HCT116 (cell line): ENCODE measurements at regions not wholly inside any gene's neighbourhood (a gene's known extent, or its start where the extent isn't known, plus 50 kb on each side); places are given as distances from the start of the nearest gene placed in this dataset.

Experiments
- ATAC-seq: fragments of 200-7000 bp; cut with Tn5 transposase; 2 replicates; pipeline ENCODE4 v1.9.1; 2020; ENCODE audit warnings: mild to moderate bottlenecking, moderate library complexity
- BruUV-seq: library from RNA; stranded (reverse); fragments of 400-500 nt; replicated peaks from 2 replicates; lab custom pipeline; 2021; lab: Mats Ljungman, UMichigan
- CTCF ChIA-PET: fragments of 300-600 bp; sonication (Branson Sonifier 250); formaldehyde crosslinking; loops from one replicate; lab custom pipeline; 2021; ENCODE audit warnings: antibody characterized with exemption; lab: Charles Lee
- POLR2A ChIA-PET: fragments of 300-600, 350-600 bp; sonication (Branson Sonifier 250); formaldehyde crosslinking; loops from one replicate; lab custom pipeline; 2021; ENCODE audit warnings: antibody characterized with exemption; lab: Charles Lee
- RAD21 ChIA-PET, 2 experiments: fragments of 300-600 bp; sonication (Branson Sonifier 250); formaldehyde crosslinking; loops; one replicate each; lab custom pipeline; 2023; ENCODE audit warnings: low total read pairs in 2 of 2; ENCODE audit not compliant: uncharacterized antibody in 2 of 2, unreplicated experiment in 2 of 2, low non-redundant PET in 1 of 2; lab: Charles Lee
- DNase-seq: peaks from one replicate; pipeline ENCODE4 v3.0.0-alpha.2; 2010; ENCODE audit warnings: low read depth, low spot score
- H2AFZ ChIP-seq: fragments of 200-600 bp; shearing (Covaris generic), sonication (generic); 2 replicates; pipeline ENCODE4 v1.6.1; 2017; ENCODE audit warnings: low read depth, mixed run types, mixed read lengths, antibody characterized with exemption, low read length; ENCODE audit not compliant: poor library complexity, severe bottlenecking
- H3K27ac ChIP-seq: 2 replicates; pipeline ENCODE4 v1.5.1; 2012; ENCODE audit warnings: low read depth, low read length
- H3K27me3 ChIP-seq: fragments of 200-600 bp; sonication (generic); 2 replicates; pipeline ENCODE4 v1.6.1; 2016; ENCODE audit warnings: mixed run types, low read length, mixed read lengths; ENCODE audit not compliant: insufficient read depth
- H3K36me3 ChIP-seq, 2 experiments: fragments of 200-500 bp in 1 of 2; fragments of 200-600 bp in 1 of 2; sonication (Bioruptor generic) in 1 of 2; sonication (generic) in 1 of 2; 2 replicates each; pipeline versions ENCODE4 v1.5.1 to v1.6.1; 2014 to 2016; ENCODE audit warnings: low read length in 2 of 2, inconsistent platforms in 1 of 2, mixed read lengths in 1 of 2, mixed run types in 1 of 2; ENCODE audit not compliant: insufficient read depth in 2 of 2, control insufficient read depth in 1 of 2
- H3K4me1 ChIP-seq, 2 experiments: fragments of 200-600 bp in 1 of 2; sonication (generic) in 1 of 2; 2 replicates each; pipeline versions ENCODE4 v1.5.1 to v1.6.1; 2012 to 2017; ENCODE audit warnings: low read length in 2 of 2, inconsistent platforms in 1 of 2, mild to moderate bottlenecking in 1 of 2, mixed read lengths in 1 of 2, mixed run types in 1 of 2, moderate library complexity in 1 of 2; ENCODE audit not compliant: insufficient read depth in 2 of 2, control insufficient read depth in 1 of 2
- H3K4me2 ChIP-seq: fragments of 200-600 bp; sonication (generic); 2 replicates; pipeline ENCODE4 v1.6.1; 2017; ENCODE audit warnings: mixed run types, low read length, mixed read lengths
- H3K4me3 ChIP-seq, 2 experiments: fragments of 200-600 bp in 1 of 2; sonication (generic) in 1 of 2; replicated peaks in 1 of 2; 2 replicates each; pipeline ENCODE4 v1.5.1; 2011 to 2016; ENCODE audit warnings: low read length in 2 of 2, control low read depth in 1 of 2, low read depth in 1 of 2, mild to moderate bottlenecking in 1 of 2, mixed read lengths in 1 of 2, mixed run types in 1 of 2
- H3K79me2 ChIP-seq: fragments of 200-600 bp; sonication (generic); 2 replicates; pipeline ENCODE4 v1.6.1; 2017; ENCODE audit warnings: mild to moderate bottlenecking, mixed run types, low read length, moderate library complexity, mixed read lengths; ENCODE audit not compliant: insufficient read depth
- H3K9ac ChIP-seq: fragments of 200-600 bp; sonication (generic); 2 replicates; pipeline ENCODE4 v1.6.1; 2016; ENCODE audit warnings: low read length, mixed read lengths
- H3K9me2 ChIP-seq: fragments of 200-600 bp; sonication (generic), shearing (Covaris generic); 2 replicates; pipeline ENCODE4 v1.6.1; 2017; ENCODE audit warnings: mixed run types, mild to moderate bottlenecking, moderate library complexity; ENCODE audit not compliant: insufficient read depth
- H3K9me3 ChIP-seq, 2 experiments: fragments of 200-500 bp in 1 of 2; fragments of 200-600 bp in 1 of 2; sonication (Bioruptor generic) in 1 of 2; sonication (generic) in 1 of 2; 2 replicates each; pipeline ENCODE4 v1.6.1; 2014 to 2017; ENCODE audit warnings: low read length in 2 of 2, mixed read lengths in 2 of 2, inconsistent platforms in 1 of 2, low read depth in 1 of 2, mild to moderate bottlenecking in 1 of 2, mixed run types in 1 of 2, moderate library complexity in 1 of 2; ENCODE audit not compliant: control insufficient read depth in 1 of 2, insufficient read depth in 1 of 2
- H4K20me1 ChIP-seq: fragments of 200-600 bp; sonication (generic), shearing (Covaris generic); 2 replicates; pipeline ENCODE4 v1.6.1; 2017; ENCODE audit warnings: mixed run types, mild to moderate bottlenecking, moderate library complexity; ENCODE audit not compliant: insufficient read depth
- CBX3 ChIP-seq: IDR thresholded peaks from 2 replicates; pipeline ENCODE4 v1.6.1; 2012; ENCODE audit warnings: low read depth
- CEBPB ChIP-seq: IDR thresholded peaks from 2 replicates; pipeline ENCODE4 v1.6.1; 2012; ENCODE audit warnings: low read depth
- ELF1 ChIP-seq: IDR thresholded peaks from 2 replicates; pipeline ENCODE4 v1.6.1; 2012; ENCODE audit warnings: low read depth, borderline replicate concordance
- EZH2 ChIP-seq: fragments of 200-600 bp; sonication (generic); IDR thresholded peaks from 2 replicates; pipeline ENCODE4 v1.6.1; 2017; ENCODE audit warnings: antibody characterized with exemption, mixed run types
- EZH2phosphoT487 ChIP-seq: fragments of 200-600 bp; IDR thresholded peaks from 2 replicates; pipeline ENCODE4 v1.6.1; 2018; ENCODE audit warnings: antibody characterized with exemption, borderline replicate concordance
- FOSL1 ChIP-seq: IDR thresholded peaks from 2 replicates; pipeline ENCODE4 v1.6.1; 2012; ENCODE audit warnings: low read depth
- POLR2A ChIP-seq: IDR thresholded peaks from 2 replicates; pipeline ENCODE4 v1.7.0; 2011; ENCODE audit warnings: borderline replicate concordance; ENCODE audit not compliant: insufficient read depth, insufficient read length; ENCODE audit errors: extremely low read depth
- POLR2AphosphoS5 ChIP-seq: IDR thresholded peaks from 2 replicates; pipeline ENCODE4 v1.6.1; 2011; ENCODE audit warnings: mild to moderate bottlenecking, low read depth, low read length, moderate library complexity
- SIN3A ChIP-seq: IDR thresholded peaks from 2 replicates; pipeline ENCODE4 v1.6.1; 2012; ENCODE audit warnings: low read depth
- SRF ChIP-seq: IDR thresholded peaks from 2 replicates; pipeline ENCODE4 v1.6.1; 2012; ENCODE audit warnings: low read depth
- TCF7L2 ChIP-seq: IDR thresholded peaks from 2 replicates; pipeline ENCODE4 v1.7.0; 2011; ENCODE audit warnings: borderline replicate concordance, inconsistent platforms; ENCODE audit not compliant: insufficient read depth, insufficient read length; ENCODE audit errors: extremely low read depth
- ZFX ChIP-seq: fragments of 450-650 bp; IDR thresholded peaks from 2 replicates; pipeline ENCODE4 v1.6.1; 2017
- ZNF274 ChIP-seq: fragments of 200-500 bp; sonication (Bioruptor generic); IDR thresholded peaks from 2 replicates; pipeline ENCODE4 v1.6.1; 2014; ENCODE audit warnings: mild to moderate bottlenecking, low read depth, low read length, inconsistent platforms
- intact Hi-C: fragments of 100-400 bp; cut with micrococcal nuclease; formaldehyde crosslinking; loops from 2 replicates; pipeline ENCODE4 v1.10.0; 2022
- TF ChIP-seq, protein P1 (sequence below): IDR thresholded peaks from 2 replicates; pipeline ENCODE4 v1.6.1; 2011; ENCODE audit warnings: mild to moderate bottlenecking, low read length, moderate library complexity; ENCODE audit not compliant: insufficient replicate concordance; ENCODE audit errors: extremely low read depth
- TF ChIP-seq, protein P2 (sequence below), 3 experiments: fragments of 200-600 bp in 1 of 3; sonication (generic) in 1 of 3; IDR thresholded peaks in 2 of 3; conservative IDR thresholded peaks in 1 of 3; 2 replicates each; pipeline ENCODE4 v1.5.1; 2012 to 2017; ENCODE audit warnings: low read depth in 2 of 3, low read length in 2 of 3, antibody characterized with exemption in 1 of 3, borderline replicate concordance in 1 of 3, control low read depth in 1 of 3, mild to moderate bottlenecking in 1 of 3, mixed read lengths in 1 of 3, mixed run types in 1 of 3, moderate library complexity in 1 of 3; ENCODE audit not compliant: insufficient read depth in 1 of 3
- TF ChIP-seq, protein P3 (sequence below): IDR thresholded peaks from 2 replicates; pipeline ENCODE4 v1.6.1; 2012
- TF ChIP-seq, protein P4 (sequence below): IDR thresholded peaks from 2 replicates; pipeline ENCODE4 v1.6.1; 2012

DNA sequence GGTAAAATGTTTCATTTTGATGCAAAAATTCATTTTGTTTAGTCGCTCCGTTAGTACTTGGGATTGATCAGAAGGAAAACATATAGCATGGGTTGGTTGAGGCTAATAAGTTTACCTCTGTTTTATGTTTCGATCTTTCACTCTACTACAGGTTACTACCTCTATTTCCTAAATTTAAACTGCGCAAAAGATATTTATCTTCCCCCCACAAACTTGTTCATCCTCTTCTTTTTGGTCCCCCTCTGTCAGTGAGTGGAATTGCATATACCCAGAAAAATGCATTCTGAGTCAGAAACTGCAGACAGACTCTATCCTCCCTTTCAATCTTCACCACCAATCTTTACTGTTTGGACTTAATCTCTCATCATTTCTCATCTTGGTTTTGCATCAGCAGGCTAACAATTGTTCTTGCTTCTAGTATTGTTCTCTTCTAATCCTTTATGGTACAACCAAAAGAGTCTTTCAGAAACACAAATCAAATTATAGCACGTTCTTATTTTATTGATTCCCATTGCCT, 316.0 kb upstream of the ADGRL4 start:
- ATAC-seq: no peak
- ChIA-PET CTCF (no interaction called here), POLR2A (no interaction called here), RAD21 (no interaction called here)
- H3K36me3 ChIP-seq: no peaks in the 10 kb centered on the region
- H3K4me3 ChIP-seq: no peak overlapping the region
- peaks cover 0 to 10% of the 10 kb centered on the region in 2 experiments; a peak in 1 of 4 replicates for H3K4me1 ChIP-seq
- H3K27ac ChIP-seq: no peak overlapping the region
- DNase-seq: no peak
- H3K9me3 ChIP-seq: 0 out of 4 replicates have a peak, but pooled peaks cover 0 to 3% of the 10 kb centered on the region in 2 experiments
- no peak overlapping the region for H2AFZ ChIP-seq
- no peak overlapping the region for H3K9ac ChIP-seq
- TF ChIP-seq POLR2AphosphoS5 (no peak), EZH2phosphoT487 (no peak), CEBPB (no peak), CBX3 (no peak), ELF1 (no peak), TCF7L2 (no peak), SIN3A (no peak), EZH2 (no peak), SRF (no peak), FOSL1 (no peak), POLR2A (no peak), ZFX (no peak), ZNF274 (no peak)
- TF ChIP-seq, protein P1, sequence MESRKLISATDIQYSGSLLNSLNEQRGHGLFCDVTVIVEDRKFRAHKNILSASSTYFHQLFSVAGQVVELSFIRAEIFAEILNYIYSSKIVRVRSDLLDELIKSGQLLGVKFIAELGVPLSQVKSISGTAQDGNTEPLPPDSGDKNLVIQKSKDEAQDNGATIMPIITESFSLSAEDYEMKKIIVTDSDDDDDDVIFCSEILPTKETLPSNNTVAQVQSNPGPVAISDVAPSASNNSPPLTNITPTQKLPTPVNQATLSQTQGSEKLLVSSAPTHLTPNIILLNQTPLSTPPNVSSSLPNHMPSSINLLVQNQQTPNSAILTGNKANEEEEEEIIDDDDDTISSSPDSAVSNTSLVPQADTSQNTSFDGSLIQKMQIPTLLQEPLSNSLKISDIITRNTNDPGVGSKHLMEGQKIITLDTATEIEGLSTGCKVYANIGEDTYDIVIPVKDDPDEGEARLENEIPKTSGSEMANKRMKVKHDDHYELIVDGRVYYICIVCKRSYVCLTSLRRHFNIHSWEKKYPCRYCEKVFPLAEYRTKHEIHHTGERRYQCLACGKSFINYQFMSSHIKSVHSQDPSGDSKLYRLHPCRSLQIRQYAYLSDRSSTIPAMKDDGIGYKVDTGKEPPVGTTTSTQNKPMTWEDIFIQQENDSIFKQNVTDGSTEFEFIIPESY: no peak
- TF ChIP-seq, protein P2, sequence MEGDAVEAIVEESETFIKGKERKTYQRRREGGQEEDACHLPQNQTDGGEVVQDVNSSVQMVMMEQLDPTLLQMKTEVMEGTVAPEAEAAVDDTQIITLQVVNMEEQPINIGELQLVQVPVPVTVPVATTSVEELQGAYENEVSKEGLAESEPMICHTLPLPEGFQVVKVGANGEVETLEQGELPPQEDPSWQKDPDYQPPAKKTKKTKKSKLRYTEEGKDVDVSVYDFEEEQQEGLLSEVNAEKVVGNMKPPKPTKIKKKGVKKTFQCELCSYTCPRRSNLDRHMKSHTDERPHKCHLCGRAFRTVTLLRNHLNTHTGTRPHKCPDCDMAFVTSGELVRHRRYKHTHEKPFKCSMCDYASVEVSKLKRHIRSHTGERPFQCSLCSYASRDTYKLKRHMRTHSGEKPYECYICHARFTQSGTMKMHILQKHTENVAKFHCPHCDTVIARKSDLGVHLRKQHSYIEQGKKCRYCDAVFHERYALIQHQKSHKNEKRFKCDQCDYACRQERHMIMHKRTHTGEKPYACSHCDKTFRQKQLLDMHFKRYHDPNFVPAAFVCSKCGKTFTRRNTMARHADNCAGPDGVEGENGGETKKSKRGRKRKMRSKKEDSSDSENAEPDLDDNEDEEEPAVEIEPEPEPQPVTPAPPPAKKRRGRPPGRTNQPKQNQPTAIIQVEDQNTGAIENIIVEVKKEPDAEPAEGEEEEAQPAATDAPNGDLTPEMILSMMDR (IDR thresholded peaks at IDR 0.05 in 2 of 3, conservative IDR thresholded peaks at IDR 0.05 in 1 of 3; ENCODE audit: borderline replicate concordance in 1 of 3, insufficient read depth in 1 of 3, low read depth in 2 of 3, low read length in 2 of 3): no peak; a peak in 1 of 6 replicates
- TF ChIP-seq, protein P3, sequence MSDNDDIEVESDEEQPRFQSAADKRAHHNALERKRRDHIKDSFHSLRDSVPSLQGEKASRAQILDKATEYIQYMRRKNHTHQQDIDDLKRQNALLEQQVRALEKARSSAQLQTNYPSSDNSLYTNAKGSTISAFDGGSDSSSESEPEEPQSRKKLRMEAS: no peak
- TF ChIP-seq, protein P4, sequence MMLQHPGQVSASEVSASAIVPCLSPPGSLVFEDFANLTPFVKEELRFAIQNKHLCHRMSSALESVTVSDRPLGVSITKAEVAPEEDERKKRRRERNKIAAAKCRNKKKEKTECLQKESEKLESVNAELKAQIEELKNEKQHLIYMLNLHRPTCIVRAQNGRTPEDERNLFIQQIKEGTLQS: no peak
- no peaks in the 10 kb centered on the region for H3K79me2 ChIP-seq
- no peaks in the 10 kb centered on the region for H3K9me2 ChIP-seq
- no peaks in the 10 kb centered on the region for H3K27me3 ChIP-seq
- intact Hi-C loops: no loop called here
- no TSS peak for BruUV-seq
- no peaks in the 10 kb centered on the region for H4K20me1 ChIP-seq
- no peak overlapping the region for H3K4me2 ChIP-seq
